H9 (cell line): ENCODE measurements at regions not wholly inside any gene's neighbourhood (a gene's known extent, or its start where the extent isn't known, plus 50 kb on each side); places are given as distances from the start of the nearest gene placed in this dataset.

Source experiments
- DNase-seq: peaks from one replicate; pipeline ENCODE4 v3.0.0-alpha.2; 2017
- H2AFZ ChIP-seq: one replicate; pipeline ENCODE4 v1.6.1; 2013; ENCODE audit warnings: mild to moderate bottlenecking, low read length, control low read depth, moderate library complexity
- H2AK5ac ChIP-seq: 2 replicates; pipeline ENCODE4 v1.6.1; 2013; ENCODE audit warnings: low read length, control low read depth, mixed read lengths; ENCODE audit not compliant: insufficient read length
- H2BK120ac ChIP-seq: one replicate; pipeline ENCODE4 v1.6.1; 2013; ENCODE audit warnings: low read depth, mild to moderate bottlenecking, low read length, control low read depth, inconsistent platforms; ENCODE audit not compliant: poor library complexity, severe bottlenecking
- H2BK12ac ChIP-seq: 2 replicates; pipeline ENCODE4 v1.6.1; 2013; ENCODE audit warnings: low read length, control low read depth, mixed read lengths, low read depth; ENCODE audit not compliant: insufficient read length
- H2BK15ac ChIP-seq: 2 replicates; pipeline ENCODE4 v1.6.1; 2013; ENCODE audit warnings: low read depth, low read length, control low read depth
- H2BK20ac ChIP-seq: one replicate; pipeline ENCODE4 v1.6.1; 2013; ENCODE audit warnings: low read depth, mild to moderate bottlenecking, low read length, control low read depth, inconsistent platforms; ENCODE audit not compliant: poor library complexity, severe bottlenecking
- H2BK5ac ChIP-seq: 2 replicates; pipeline ENCODE4 v1.6.1; 2013; ENCODE audit warnings: low read length, control low read depth, mixed read lengths; ENCODE audit not compliant: insufficient read length
- H3K14ac ChIP-seq: 2 replicates; pipeline ENCODE4 v1.6.1; 2013; ENCODE audit warnings: low read length, control low read depth; ENCODE audit not compliant: insufficient read depth
- H3K18ac ChIP-seq: 2 replicates; pipeline ENCODE4 v1.6.1; 2013; ENCODE audit warnings: low read depth, mild to moderate bottlenecking, mixed read lengths, low read length, control low read depth; ENCODE audit not compliant: insufficient read length
- H3K23ac ChIP-seq: 2 replicates; pipeline ENCODE4 v1.6.1; 2013; ENCODE audit warnings: low read length, control low read depth, mixed read lengths, low read depth; ENCODE audit not compliant: insufficient read length
- H3K23me2 ChIP-seq: 2 replicates; pipeline ENCODE4 v1.6.1; 2013; ENCODE audit warnings: low read depth, mild to moderate bottlenecking, mixed read lengths, low read length, control low read depth; ENCODE audit not compliant: insufficient read length, poor library complexity, severe bottlenecking
- H3K27ac ChIP-seq: 2 replicates; pipeline ENCODE4 v1.5.1; 2013; ENCODE audit warnings: low read length, control low read depth, mixed read lengths, low read depth; ENCODE audit not compliant: insufficient read length
- H3K27me3 ChIP-seq: 2 replicates; pipeline ENCODE4 v1.6.1; 2013; ENCODE audit warnings: low read length, control low read depth, inconsistent platforms; ENCODE audit not compliant: insufficient read depth
- H3K4ac ChIP-seq: 2 replicates; pipeline ENCODE4 v1.6.1; 2013; ENCODE audit warnings: low read depth, mild to moderate bottlenecking, control low read depth, inconsistent platforms, low read length, moderate library complexity
- H3K4me1 ChIP-seq: 2 replicates; pipeline ENCODE4 v1.6.1; 2013; ENCODE audit warnings: low read length, control low read depth, inconsistent platforms; ENCODE audit not compliant: insufficient read depth
- H3K4me2 ChIP-seq: 2 replicates; pipeline ENCODE4 v1.6.1; 2013; ENCODE audit warnings: low read length, control low read depth, mixed read lengths; ENCODE audit not compliant: insufficient read length, insufficient read depth
- H3K56ac ChIP-seq: 2 replicates; pipeline ENCODE4 v1.6.1; 2013; ENCODE audit warnings: low read depth, mild to moderate bottlenecking, mixed read lengths, low read length, control low read depth; ENCODE audit not compliant: insufficient read length
- H3K79me1 ChIP-seq: 2 replicates; pipeline ENCODE4 v1.6.1; 2013; ENCODE audit warnings: low read depth, mild to moderate bottlenecking, moderate library complexity, low read length, control low read depth, inconsistent platforms; ENCODE audit not compliant: insufficient read depth, poor library complexity, severe bottlenecking
- H3K79me2 ChIP-seq: 2 replicates; pipeline ENCODE4 v1.6.1; 2013; ENCODE audit warnings: low read length, control low read depth, inconsistent platforms; ENCODE audit not compliant: insufficient read depth
- H3K9ac ChIP-seq: 2 replicates; pipeline ENCODE4 v1.6.1; 2013; ENCODE audit warnings: low read length, control low read depth, mixed read lengths; ENCODE audit not compliant: insufficient read length; ENCODE audit errors: extremely low read depth
- H3K9me3 ChIP-seq: one replicate; pipeline ENCODE4 v1.6.1; 2013; ENCODE audit warnings: low read depth, low read length, inconsistent platforms; ENCODE audit not compliant: control insufficient read depth
- H3T11ph ChIP-seq: one replicate; pipeline ENCODE4 v1.6.1; 2013; ENCODE audit warnings: mild to moderate bottlenecking, low read length, control low read depth, inconsistent platforms
- H4K20me1 ChIP-seq: one replicate; pipeline ENCODE4 v1.6.1; 2013; ENCODE audit not compliant: control insufficient read depth, insufficient read length, insufficient read depth
- H4K5ac ChIP-seq: 2 replicates; pipeline ENCODE4 v1.6.1; 2013; ENCODE audit warnings: low read depth, mild to moderate bottlenecking, mixed read lengths, low read length, control low read depth; ENCODE audit not compliant: insufficient read length
- H4K8ac ChIP-seq: replicated peaks from 2 replicates; pipeline ENCODE4 v1.6.1; 2013; ENCODE audit warnings: low read length, control low read depth, mixed read lengths, low read depth; ENCODE audit not compliant: insufficient read length
- H4K91ac ChIP-seq: 2 replicates; pipeline ENCODE4 v1.6.1; 2013; ENCODE audit warnings: low read depth, mild to moderate bottlenecking, moderate library complexity, mixed read lengths, low read length, control low read depth; ENCODE audit not compliant: insufficient read length
- H3K27ac Mint-ChIP-seq, 3 experiments: 2 replicates in 2 of 3; 3 replicates in 1 of 3; pipeline ENCODE4 v1.8.0; 2020 to 2021; ENCODE audit warnings: mixed read lengths in 3 of 3, mild to moderate bottlenecking in 1 of 3, moderate library complexity in 1 of 3
- H3K27me3 Mint-ChIP-seq: 2 replicates; pipeline ENCODE4 v1.8.0; 2021; ENCODE audit warnings: low read depth, mild to moderate bottlenecking, moderate library complexity, mixed read lengths
- H3K36me3 Mint-ChIP-seq, 3 experiments: 2 replicates in 2 of 3; 3 replicates in 1 of 3; pipeline ENCODE4 v1.8.0; 2020 to 2021; ENCODE audit warnings: low read depth in 3 of 3, mixed read lengths in 3 of 3; ENCODE audit not compliant: insufficient read depth in 1 of 3
- H3K4me1 Mint-ChIP-seq, 2 experiments: 2 replicates each; pipeline ENCODE4 v1.8.0; 2020; ENCODE audit warnings: mixed read lengths in 2 of 2
- H3K4me3 Mint-ChIP-seq, 2 experiments: 2 replicates in 1 of 2; 3 replicates in 1 of 2; pipeline ENCODE4 v1.8.0; 2020 to 2021; ENCODE audit warnings: mild to moderate bottlenecking in 2 of 2, mixed read lengths in 2 of 2, moderate library complexity in 1 of 2
- H3K9me3 Mint-ChIP-seq, 2 experiments: 2 replicates in 1 of 2; 3 replicates in 1 of 2; pipeline ENCODE4 v1.8.0; 2020; ENCODE audit warnings: mild to moderate bottlenecking in 2 of 2, mixed read lengths in 2 of 2, moderate library complexity in 1 of 2
- CTCF ChIP-seq: fragments of 200-600 bp; sonication (generic); conservative IDR thresholded peaks from 3 replicates; pipeline ENCODE4 v1.8.0; 2021; ENCODE audit warnings: antibody characterized with exemption, mild to moderate bottlenecking
- WGBS: extraction: QIAGEN DNeasy Blood & Tissue Kit; methylation state at CpG from one replicate; pipeline ENCODE4 v1.1.7; 2013; ENCODE audit warnings: missing lambda C conversion rate, low lambda C conversion rate, mixed read lengths; ENCODE audit not compliant: insufficient read length; ENCODE audit errors: extremely low coverage; 5-methylcytosine and 5-hydroxymethylcytosine counted together

- H3K4me1 ChIP-seq, result no peaks in the 10 kb centered on the region
These were observed 70.4 kb upstream of the KCNG1 start for GRCh38 chr20:51093240-51093763.

More at GRCh38 chr20:51093240-51093763, 70.4 kb upstream of the KCNG1 start:
- peaks cover 6% of the 10 kb centered on the region for H3K27me3 Mint-ChIP-seq
- H3K56ac ChIP-seq, result no peak overlapping the region
- no peak overlapping the region for H4K5ac ChIP-seq
- TF ChIP-seq CTCF, result no peak
- H3K9ac ChIP-seq, result no peak overlapping the region
- no peak overlapping the region for H3K4ac ChIP-seq
- H4K8ac ChIP-seq, result no peak overlapping the region
- H2AK5ac ChIP-seq, result no peak overlapping the region
- H2AFZ ChIP-seq, result no peak overlapping the region
- WGBS, result no CpG with 5 or more reads among the region's 7 CpGs
- H3K4me2 ChIP-seq, result no peak overlapping the region
- H3K36me3 Mint-ChIP-seq, result no peaks in the 10 kb centered on the region; a peak in 1 of 7 replicates
- H3K27me3 ChIP-seq, result no peaks in the 10 kb centered on the region
- H2BK15ac ChIP-seq, result no peak overlapping the region
- no peak overlapping the region for H2BK120ac ChIP-seq
- H3K27ac ChIP-seq, result no peak overlapping the region
- no peaks in the 10 kb centered on the region; a peak in 3 of 5 replicates for H3K9me3 Mint-ChIP-seq
- H3K4me3 Mint-ChIP-seq, result no peak overlapping the region
- no peaks in the 10 kb centered on the region for H3K79me2 ChIP-seq
- H3K18ac ChIP-seq, result no peak overlapping the region
- H3K23ac ChIP-seq, result no peak overlapping the region
- H3K14ac ChIP-seq, result no peak overlapping the region
- H2BK5ac ChIP-seq, result no peak overlapping the region
- H3K4me1 Mint-ChIP-seq, result peaks cover 23 to 34% of the 10 kb centered on the region in 2 experiments
- H3K23me2 ChIP-seq, result no peaks in the 10 kb centered on the region
- no peaks in the 10 kb centered on the region for H4K20me1 ChIP-seq
- H3K79me1 ChIP-seq, result no peaks in the 10 kb centered on the region
- no peak overlapping the region for H2BK20ac ChIP-seq
- no peak for DNase-seq
- H4K91ac ChIP-seq, result no peak overlapping the region
- H3K9me3 ChIP-seq, result no peaks in the 10 kb centered on the region
- H3K27ac Mint-ChIP-seq, result peak overlapping the region in 2 of 3 experiments; percentile 32 to 85; a peak in 3 of 7 replicates
- H3T11ph ChIP-seq, result no peak overlapping the region
- H2BK12ac ChIP-seq, result no peak overlapping the region
